HEK293T (cell line): ENCODE measurements at regions not wholly inside any gene's neighbourhood (a gene's known extent, or its start where the extent isn't known, plus 50 kb on each side); places are given as distances from the start of the nearest gene placed in this dataset.

Experiments
- BHLHE40 ChIP-seq: fragments of 450-650 bp; IDR thresholded peaks from 2 replicates; pipeline ENCODE4 v1.6.1; 2016; ENCODE audit warnings: mild to moderate bottlenecking, moderate library complexity, borderline replicate concordance
- CTBP1 ChIP-seq: fragments of 450-650 bp; IDR thresholded peaks from 2 replicates; pipeline ENCODE4 v1.6.1; 2016; ENCODE audit warnings: borderline replicate concordance
- FOXA1 ChIP-seq: fragments of 450-650 bp; IDR thresholded peaks from 2 replicates; pipeline ENCODE4 v1.6.1; 2016; ENCODE audit warnings: mild to moderate bottlenecking
- FOXM1 ChIP-seq: fragments of 450-650 bp; IDR thresholded peaks from 2 replicates; pipeline ENCODE4 v1.6.1; 2017; ENCODE audit warnings: mild to moderate bottlenecking, borderline replicate concordance
- TARDBP ChIP-seq: fragments of 450-650 bp; IDR thresholded peaks from 2 replicates; pipeline ENCODE4 v1.6.1; 2016

DNA sequence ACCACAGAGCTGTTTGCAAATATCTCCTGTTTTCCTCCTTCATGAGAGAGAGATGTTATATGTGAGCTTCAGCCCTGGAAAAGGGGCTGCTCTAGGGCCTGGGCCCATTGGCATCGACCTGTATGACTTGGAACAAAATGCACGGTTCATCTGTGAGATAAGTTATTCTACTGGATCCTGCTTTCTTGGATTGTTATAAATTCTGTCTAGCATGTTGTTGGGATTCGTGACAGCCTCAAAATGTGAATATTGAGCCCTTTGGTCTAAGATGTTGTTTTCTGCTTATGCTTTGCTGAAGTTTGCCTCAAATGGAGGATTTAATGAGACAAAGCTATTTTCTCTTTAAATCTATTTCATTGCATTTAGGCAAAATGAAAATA, 372.9 kb downstream of the EN1 start:
- TF ChIP-seq FOXA1 (no peak), FOXM1 (no peak), BHLHE40 (no peak), TARDBP (no peak), CTBP1 (no peak)
